Type B pancreatic cell (in vitro differentiated cells): ENCODE measurements at regions not wholly inside any gene's neighbourhood (a gene's known extent, or its start where the extent isn't known, plus 50 kb on each side); places are given as distances from the start of the nearest gene placed in this dataset.

Experiments used
- DNase-seq: peaks from one replicate; pipeline ENCODE4 v3.0.0; 2021; ENCODE audit warnings: mixed read lengths; ENCODE audit not compliant: unreplicated experiment; ENCODE audit errors: extremely low spot score
- H3K27ac Mint-ChIP-seq: 2 replicates; pipeline ENCODE4 v1.8.0; 2021; ENCODE audit warnings: mild to moderate bottlenecking, mixed read lengths
- H3K27me3 Mint-ChIP-seq: 2 replicates; pipeline ENCODE4 v1.8.0; 2021; ENCODE audit warnings: mixed read lengths
- H3K36me3 Mint-ChIP-seq: 2 replicates; pipeline ENCODE4 v1.8.0; 2021; ENCODE audit warnings: mixed read lengths
- H3K4me1 Mint-ChIP-seq: one replicate; pipeline ENCODE4 v1.8.0; 2021; ENCODE audit warnings: mixed read lengths; ENCODE audit not compliant: unreplicated experiment
- H3K4me3 Mint-ChIP-seq: 2 replicates; pipeline ENCODE4 v1.8.0; 2021; ENCODE audit warnings: mild to moderate bottlenecking, mixed read lengths
- H3K9me3 Mint-ChIP-seq: 2 replicates; pipeline ENCODE4 v1.8.0; 2021; ENCODE audit warnings: mixed read lengths
- CTCF ChIP-seq: fragments of 200-600 bp; sonication (generic); conservative IDR thresholded peaks from 2 replicates; pipeline ENCODE4 v1.5.0; 2021; ENCODE audit warnings: antibody characterized with exemption, mild to moderate bottlenecking

GRCh38 chr13:107211073-107211472, 643.1 kb upstream of the ARGLU1 start:
- DNase-seq, result peak; percentile 76
- peak; percentile 98 for TF ChIP-seq CTCF
- peaks cover 29% of the 10 kb centered on the region for H3K27me3 Mint-ChIP-seq
- peak overlapping the region; percentile 0 for H3K27ac Mint-ChIP-seq
- no peaks in the 10 kb centered on the region for H3K36me3 Mint-ChIP-seq
- no peaks in the 10 kb centered on the region for H3K9me3 Mint-ChIP-seq
- H3K4me3 Mint-ChIP-seq, result peak overlapping the region; percentile 51
- H3K4me1 Mint-ChIP-seq, result peaks cover 13% of the 10 kb centered on the region

- no peaks in the 10 kb centered on the region for H3K36me3 Mint-ChIP-seq
These were observed 642.7 kb upstream of the ARGLU1 start for GRCh38 chr13:107210723-107211030.

GRCh38 chr13:107209824-107210722, 642.1 kb upstream of the ARGLU1 start:
- no peak for DNase-seq
- Mint-ChIP-seq H3K36me3 (no peaks in the 10 kb centered on the region), H3K9me3 (no peaks in the 10 kb centered on the region), H3K27me3 (peaks cover 34% of the 10 kb centered on the region), H3K27ac (peak overlapping the region; percentile 0), H3K4me3 (peak overlapping the region; percentile 51), H3K4me1 (peaks cover 18% of the 10 kb centered on the region)
- no peak for TF ChIP-seq CTCF

More at GRCh38 chr13:107210723-107211030, 642.7 kb upstream of the ARGLU1 start:
- peak overlapping the region; percentile 51 for H3K4me3 Mint-ChIP-seq
- peak overlapping the region; percentile 0 for H3K27ac Mint-ChIP-seq
- no peak for DNase-seq
- TF ChIP-seq CTCF, result no peak
- no peaks in the 10 kb centered on the region for H3K9me3 Mint-ChIP-seq
- peaks cover 13% of the 10 kb centered on the region for H3K4me1 Mint-ChIP-seq
- H3K27me3 Mint-ChIP-seq, result peaks cover 29% of the 10 kb centered on the region

- no peak for TF ChIP-seq CTCF
- H3K27me3 Mint-ChIP-seq, result peaks cover 28% of the 10 kb centered on the region
- no peak overlapping the region for H3K27ac Mint-ChIP-seq
- no peak overlapping the region for H3K4me3 Mint-ChIP-seq
- no peaks in the 10 kb centered on the region for H3K36me3 Mint-ChIP-seq
- H3K9me3 Mint-ChIP-seq, result no peaks in the 10 kb centered on the region
- no peak for DNase-seq
- peaks cover 18% of the 10 kb centered on the region for H3K4me1 Mint-ChIP-seq
These were observed 641.0 kb upstream of the ARGLU1 start for GRCh38 chr13:107208889-107209288.

- Mint-ChIP-seq H3K9me3 (no peaks in the 10 kb centered on the region), H3K4me1 (peaks cover 19% of the 10 kb centered on the region), H3K27me3 (peaks cover 26% of the 10 kb centered on the region), H3K27ac (no peak overlapping the region), H3K4me3 (no peak overlapping the region), H3K36me3 (no peaks in the 10 kb centered on the region)
- peak; percentile 98 for TF ChIP-seq CTCF
- peak; percentile 81 for DNase-seq
These were observed 637.6 kb upstream of the ARGLU1 start for GRCh38 chr13:107205318-107206104.
